HCT116 (cell line): ENCODE measurements at regions not wholly inside any gene's neighbourhood (a gene's known extent, or its start where the extent isn't known, plus 50 kb on each side); places are given as distances from the start of the nearest gene placed in this dataset.

Experiments
- ATAC-seq: fragments of 200-7000 bp; cut with Tn5 transposase; 2 replicates; pipeline ENCODE4 v1.9.1; 2020; ENCODE audit warnings: mild to moderate bottlenecking, moderate library complexity
- BruUV-seq: library from RNA; stranded (reverse); fragments of 400-500 nt; replicated peaks from 2 replicates; lab custom pipeline; 2021; lab: Mats Ljungman, UMichigan
- CTCF ChIA-PET: fragments of 300-600 bp; sonication (Branson Sonifier 250); formaldehyde crosslinking; loops from one replicate; lab custom pipeline; 2021; ENCODE audit warnings: antibody characterized with exemption; lab: Charles Lee
- POLR2A ChIA-PET: fragments of 300-600, 350-600 bp; sonication (Branson Sonifier 250); formaldehyde crosslinking; loops from one replicate; lab custom pipeline; 2021; ENCODE audit warnings: antibody characterized with exemption; lab: Charles Lee
- RAD21 ChIA-PET, 2 experiments: fragments of 300-600 bp; sonication (Branson Sonifier 250); formaldehyde crosslinking; loops; one replicate each; lab custom pipeline; 2023; ENCODE audit warnings: low total read pairs in 2 of 2; ENCODE audit not compliant: uncharacterized antibody in 2 of 2, unreplicated experiment in 2 of 2, low non-redundant PET in 1 of 2; lab: Charles Lee
- DNase-seq: peaks from one replicate; pipeline ENCODE4 v3.0.0-alpha.2; 2010; ENCODE audit warnings: low read depth, low spot score
- H2AFZ ChIP-seq: fragments of 200-600 bp; shearing (Covaris generic), sonication (generic); 2 replicates; pipeline ENCODE4 v1.6.1; 2017; ENCODE audit warnings: low read depth, mixed run types, mixed read lengths, antibody characterized with exemption, low read length; ENCODE audit not compliant: poor library complexity, severe bottlenecking
- H3K27ac ChIP-seq: 2 replicates; pipeline ENCODE4 v1.5.1; 2012; ENCODE audit warnings: low read depth, low read length
- H3K27me3 ChIP-seq: fragments of 200-600 bp; sonication (generic); 2 replicates; pipeline ENCODE4 v1.6.1; 2016; ENCODE audit warnings: mixed run types, low read length, mixed read lengths; ENCODE audit not compliant: insufficient read depth
- H3K36me3 ChIP-seq, 2 experiments: fragments of 200-500 bp in 1 of 2; fragments of 200-600 bp in 1 of 2; sonication (Bioruptor generic) in 1 of 2; sonication (generic) in 1 of 2; 2 replicates each; pipeline versions ENCODE4 v1.5.1 to v1.6.1; 2014 to 2016; ENCODE audit warnings: low read length in 2 of 2, inconsistent platforms in 1 of 2, mixed read lengths in 1 of 2, mixed run types in 1 of 2; ENCODE audit not compliant: insufficient read depth in 2 of 2, control insufficient read depth in 1 of 2
- H3K4me1 ChIP-seq, 2 experiments: fragments of 200-600 bp in 1 of 2; sonication (generic) in 1 of 2; 2 replicates each; pipeline versions ENCODE4 v1.5.1 to v1.6.1; 2012 to 2017; ENCODE audit warnings: low read length in 2 of 2, inconsistent platforms in 1 of 2, mild to moderate bottlenecking in 1 of 2, mixed read lengths in 1 of 2, mixed run types in 1 of 2, moderate library complexity in 1 of 2; ENCODE audit not compliant: insufficient read depth in 2 of 2, control insufficient read depth in 1 of 2
- H3K4me2 ChIP-seq: fragments of 200-600 bp; sonication (generic); 2 replicates; pipeline ENCODE4 v1.6.1; 2017; ENCODE audit warnings: mixed run types, low read length, mixed read lengths
- H3K4me3 ChIP-seq, 2 experiments: fragments of 200-600 bp in 1 of 2; sonication (generic) in 1 of 2; replicated peaks in 1 of 2; 2 replicates each; pipeline ENCODE4 v1.5.1; 2011 to 2016; ENCODE audit warnings: low read length in 2 of 2, control low read depth in 1 of 2, low read depth in 1 of 2, mild to moderate bottlenecking in 1 of 2, mixed read lengths in 1 of 2, mixed run types in 1 of 2
- H3K79me2 ChIP-seq: fragments of 200-600 bp; sonication (generic); 2 replicates; pipeline ENCODE4 v1.6.1; 2017; ENCODE audit warnings: mild to moderate bottlenecking, mixed run types, low read length, moderate library complexity, mixed read lengths; ENCODE audit not compliant: insufficient read depth
- H3K9ac ChIP-seq: fragments of 200-600 bp; sonication (generic); 2 replicates; pipeline ENCODE4 v1.6.1; 2016; ENCODE audit warnings: low read length, mixed read lengths
- H3K9me2 ChIP-seq: fragments of 200-600 bp; sonication (generic), shearing (Covaris generic); 2 replicates; pipeline ENCODE4 v1.6.1; 2017; ENCODE audit warnings: mixed run types, mild to moderate bottlenecking, moderate library complexity; ENCODE audit not compliant: insufficient read depth
- H3K9me3 ChIP-seq, 2 experiments: fragments of 200-500 bp in 1 of 2; fragments of 200-600 bp in 1 of 2; sonication (Bioruptor generic) in 1 of 2; sonication (generic) in 1 of 2; 2 replicates each; pipeline ENCODE4 v1.6.1; 2014 to 2017; ENCODE audit warnings: low read length in 2 of 2, mixed read lengths in 2 of 2, inconsistent platforms in 1 of 2, low read depth in 1 of 2, mild to moderate bottlenecking in 1 of 2, mixed run types in 1 of 2, moderate library complexity in 1 of 2; ENCODE audit not compliant: control insufficient read depth in 1 of 2, insufficient read depth in 1 of 2
- H4K20me1 ChIP-seq: fragments of 200-600 bp; sonication (generic), shearing (Covaris generic); 2 replicates; pipeline ENCODE4 v1.6.1; 2017; ENCODE audit warnings: mixed run types, mild to moderate bottlenecking, moderate library complexity; ENCODE audit not compliant: insufficient read depth
- ATF3 ChIP-seq: IDR thresholded peaks from 2 replicates; pipeline ENCODE4 v1.6.1; 2012
- CEBPB ChIP-seq: IDR thresholded peaks from 2 replicates; pipeline ENCODE4 v1.6.1; 2012; ENCODE audit warnings: low read depth
- CTCF ChIP-seq, 3 experiments: fragments of 200-600 bp in 1 of 3; sonication (generic) in 1 of 3; IDR thresholded peaks in 2 of 3; conservative IDR thresholded peaks in 1 of 3; 2 replicates each; pipeline ENCODE4 v1.5.1; 2012 to 2017; ENCODE audit warnings: low read depth in 2 of 3, low read length in 2 of 3, antibody characterized with exemption in 1 of 3, borderline replicate concordance in 1 of 3, control low read depth in 1 of 3, mild to moderate bottlenecking in 1 of 3, mixed read lengths in 1 of 3, mixed run types in 1 of 3, moderate library complexity in 1 of 3; ENCODE audit not compliant: insufficient read depth in 1 of 3
- ELF1 ChIP-seq: IDR thresholded peaks from 2 replicates; pipeline ENCODE4 v1.6.1; 2012; ENCODE audit warnings: low read depth, borderline replicate concordance
- EZH2 ChIP-seq: fragments of 200-600 bp; sonication (generic); IDR thresholded peaks from 2 replicates; pipeline ENCODE4 v1.6.1; 2017; ENCODE audit warnings: antibody characterized with exemption, mixed run types
- FOSL1 ChIP-seq: IDR thresholded peaks from 2 replicates; pipeline ENCODE4 v1.6.1; 2012; ENCODE audit warnings: low read depth
- RAD21 ChIP-seq: IDR thresholded peaks from 2 replicates; pipeline ENCODE4 v1.6.1; 2012; ENCODE audit warnings: low read depth, mild to moderate bottlenecking
- REST ChIP-seq: IDR thresholded peaks from 2 replicates; pipeline ENCODE4 v1.6.1; 2012; ENCODE audit warnings: low read depth
- SIN3A ChIP-seq: IDR thresholded peaks from 2 replicates; pipeline ENCODE4 v1.6.1; 2012; ENCODE audit warnings: low read depth
- SP1 ChIP-seq: IDR thresholded peaks from 2 replicates; pipeline ENCODE4 v1.6.1; 2012; ENCODE audit warnings: low read depth
- ZBTB33 ChIP-seq: IDR thresholded peaks from 2 replicates; pipeline ENCODE4 v1.6.1; 2011; ENCODE audit warnings: mild to moderate bottlenecking, low read length, moderate library complexity; ENCODE audit not compliant: insufficient replicate concordance; ENCODE audit errors: extremely low read depth
- intact Hi-C: fragments of 100-400 bp; cut with micrococcal nuclease; formaldehyde crosslinking; loops from 2 replicates; pipeline ENCODE4 v1.10.0; 2022
- TF ChIP-seq, protein P1 (sequence below): IDR thresholded peaks from 2 replicates; pipeline ENCODE4 v1.6.1; 2012

GRCh38 chr16:59190731-59191130 lies 456.6 kb upstream of the GOT2 start (continued):
- TF ChIP-seq REST (no peak), ZBTB33 (no peak), SIN3A (no peak), CEBPB (no peak), ATF3 (no peak)

DNA sequence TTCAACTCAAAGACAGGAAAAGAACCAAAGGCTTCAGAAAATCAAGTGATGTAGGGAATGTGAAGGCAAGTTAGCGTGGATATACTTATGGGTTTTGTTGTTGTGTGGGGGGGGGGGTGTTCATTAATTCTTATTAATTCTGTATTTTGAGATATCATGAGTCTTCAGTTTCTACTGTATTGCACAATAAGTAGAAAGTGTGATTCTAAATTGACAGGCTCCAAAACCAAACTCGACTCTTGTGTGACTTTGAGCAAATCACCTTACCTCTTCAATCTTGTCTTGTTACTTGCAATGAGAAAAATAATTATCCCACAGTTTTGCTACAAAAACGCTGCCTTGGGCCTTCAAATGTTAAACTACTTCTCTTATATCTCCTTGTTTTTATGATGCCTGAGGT lies 453.9 kb upstream of the GOT2 start:
- Histone ChIP-seq H4K20me1 (no peaks in the 10 kb centered on the region), H3K9me3 (peaks cover 3 to 6% of the 10 kb centered on the region in 2 experiments; a peak in 2 of 4 replicates), H3K4me2 (no peak overlapping the region), H3K27ac (no peak overlapping the region), H3K79me2 (no peaks in the 10 kb centered on the region), H3K36me3 (no peaks in the 10 kb centered on the region), H3K4me3 (no peak overlapping the region), H3K27me3 (no peaks in the 10 kb centered on the region), H3K9me2 (no peaks in the 10 kb centered on the region), H3K4me1 (no peaks in the 10 kb centered on the region), H2AFZ (no peak overlapping the region), H3K9ac (no peak overlapping the region)
- CTCF ChIA-PET = no interaction called here
- BruUV-seq = no TSS peak
- POLR2A ChIA-PET = no interaction called here
- ATAC-seq (no peak), DNase-seq (no peak)
- RAD21 ChIA-PET = no interaction called here
- intact Hi-C loops = no loop called here
- TF ChIP-seq FOSL1 = no peak
- no peak for TF ChIP-seq CTCF (IDR thresholded peaks at IDR 0.05 in 2 of 3, conservative IDR thresholded peaks at IDR 0.05 in 1 of 3; ENCODE audit: borderline replicate concordance in 1 of 3, insufficient read depth in 1 of 3, low read depth in 2 of 3, low read length in 2 of 3)
- TF ChIP-seq SP1 = no peak
- TF ChIP-seq ATF3 = no peak
- no peak for TF ChIP-seq SIN3A
- no peak for TF ChIP-seq ELF1
- TF ChIP-seq, protein P1, sequence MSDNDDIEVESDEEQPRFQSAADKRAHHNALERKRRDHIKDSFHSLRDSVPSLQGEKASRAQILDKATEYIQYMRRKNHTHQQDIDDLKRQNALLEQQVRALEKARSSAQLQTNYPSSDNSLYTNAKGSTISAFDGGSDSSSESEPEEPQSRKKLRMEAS = no peak
- no peak for TF ChIP-seq EZH2
- no peak for TF ChIP-seq CEBPB
- no peak for TF ChIP-seq REST
- TF ChIP-seq RAD21 = no peak
